Peyer's patch (tissue), 4 donors: ENCODE measurements at regions not wholly inside any gene's neighbourhood (a gene's known extent, or its start where the extent isn't known, plus 50 kb on each side); places are given as distances from the start of the nearest gene placed in this dataset.
"Not testable (repeated sequence)": the region's sequence is repeated elsewhere in the genome, so short reads cannot be mapped to it uniquely, and the experiment has no call there.

ENCODE experiments used
- DNase-seq, 3 donors: peaks; one replicate each; pipeline ENCODE4 v3.0.0-alpha.2; 2017 to 2019
- H3K27ac ChIP-seq, 4 donors: fragments of 200-600 bp; sonication (generic); one replicate each; pipeline ENCODE4 v1.5.1; 2016 to 2019
- H3K27me3 ChIP-seq, 2 donors: fragments of 200-600 bp; sonication (generic); one replicate each; pipeline ENCODE4 v1.5.1; 2019
- H3K36me3 ChIP-seq, 3 donors: fragments of 200-600 bp; sonication (generic); one replicate each; pipeline ENCODE4 v1.5.1; 2016 to 2019
- H3K4me1 ChIP-seq, 4 donors: fragments of 200-600 bp; sonication (generic); one replicate each; pipeline ENCODE4 v1.5.1; 2016 to 2019
- H3K4me3 ChIP-seq, 4 donors: fragments of 200-600 bp; sonication (generic); 1 replicate in 3 of 4; 2 replicates in 1 of 4; pipeline ENCODE4 v1.5.1; 2016 to 2019; ENCODE audit warnings: mild to moderate bottlenecking in 1 of 4
- H3K9me3 ChIP-seq, 4 donors: fragments of 200-600 bp; sonication (generic); one replicate each; pipeline ENCODE4 v1.5.1; 2016 to 2019; ENCODE audit warnings: mild to moderate bottlenecking in 1 of 4
- POLR2A ChIP-seq, 2 donors: fragments of 450-650 bp; IDR thresholded peaks; one replicate each; pipeline ENCODE4 v1.5.1; 2017; ENCODE audit warnings: antibody characterized with exemption in 2 of 2, mild to moderate bottlenecking in 2 of 2, moderate library complexity in 2 of 2
- TF ChIP-seq, protein P1 (sequence below), 6 experiments: fragments of 450-650 bp in 4 of 6; fragments of 200-600 bp in 2 of 6; sonication (generic) in 1 of 6; IDR thresholded peaks; one replicate each; pipeline ENCODE4 v1.5.1; 2017 to 2019; ENCODE audit warnings: antibody characterized with exemption in 6 of 6, mild to moderate bottlenecking in 3 of 6, moderate library complexity in 1 of 6

DNA sequence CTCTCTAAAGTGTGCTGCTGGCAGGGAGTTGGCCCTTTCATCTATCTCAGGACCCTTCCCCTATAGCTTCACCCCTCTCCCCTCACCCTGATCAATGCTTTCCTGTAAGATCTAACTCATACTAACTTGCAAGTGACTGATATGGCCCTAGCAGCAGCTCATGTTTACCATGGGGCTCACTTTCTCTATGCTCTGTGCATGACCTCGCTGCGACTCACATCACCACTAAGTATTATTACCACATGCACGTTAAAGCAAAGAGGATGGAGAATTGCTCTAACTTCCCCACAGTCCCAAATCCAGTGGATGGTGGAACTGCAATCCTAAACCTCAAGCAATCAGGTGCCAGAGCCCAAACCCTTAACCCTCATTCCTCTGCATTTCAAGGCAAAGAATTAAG lies 626.6 kb downstream of the MID1IP1 start:
- TF ChIP-seq, protein P1, sequence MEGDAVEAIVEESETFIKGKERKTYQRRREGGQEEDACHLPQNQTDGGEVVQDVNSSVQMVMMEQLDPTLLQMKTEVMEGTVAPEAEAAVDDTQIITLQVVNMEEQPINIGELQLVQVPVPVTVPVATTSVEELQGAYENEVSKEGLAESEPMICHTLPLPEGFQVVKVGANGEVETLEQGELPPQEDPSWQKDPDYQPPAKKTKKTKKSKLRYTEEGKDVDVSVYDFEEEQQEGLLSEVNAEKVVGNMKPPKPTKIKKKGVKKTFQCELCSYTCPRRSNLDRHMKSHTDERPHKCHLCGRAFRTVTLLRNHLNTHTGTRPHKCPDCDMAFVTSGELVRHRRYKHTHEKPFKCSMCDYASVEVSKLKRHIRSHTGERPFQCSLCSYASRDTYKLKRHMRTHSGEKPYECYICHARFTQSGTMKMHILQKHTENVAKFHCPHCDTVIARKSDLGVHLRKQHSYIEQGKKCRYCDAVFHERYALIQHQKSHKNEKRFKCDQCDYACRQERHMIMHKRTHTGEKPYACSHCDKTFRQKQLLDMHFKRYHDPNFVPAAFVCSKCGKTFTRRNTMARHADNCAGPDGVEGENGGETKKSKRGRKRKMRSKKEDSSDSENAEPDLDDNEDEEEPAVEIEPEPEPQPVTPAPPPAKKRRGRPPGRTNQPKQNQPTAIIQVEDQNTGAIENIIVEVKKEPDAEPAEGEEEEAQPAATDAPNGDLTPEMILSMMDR (IDR thresholded peaks at IDR 0.05), result no peak
- TF ChIP-seq POLR2A (IDR thresholded peaks at IDR 0.05), result no peak
- DNase-seq, result no peak
- no peaks in the 10 kb centered on the region for H3K27me3 ChIP-seq
- H3K4me3 ChIP-seq, result no peak overlapping the region
- no peaks in the 10 kb centered on the region for H3K4me1 ChIP-seq
- H3K36me3 ChIP-seq, result no peaks in the 10 kb centered on the region
- H3K9me3 ChIP-seq, result no peaks in the 10 kb centered on the region
- no peak overlapping the region for H3K27ac ChIP-seq

DNA sequence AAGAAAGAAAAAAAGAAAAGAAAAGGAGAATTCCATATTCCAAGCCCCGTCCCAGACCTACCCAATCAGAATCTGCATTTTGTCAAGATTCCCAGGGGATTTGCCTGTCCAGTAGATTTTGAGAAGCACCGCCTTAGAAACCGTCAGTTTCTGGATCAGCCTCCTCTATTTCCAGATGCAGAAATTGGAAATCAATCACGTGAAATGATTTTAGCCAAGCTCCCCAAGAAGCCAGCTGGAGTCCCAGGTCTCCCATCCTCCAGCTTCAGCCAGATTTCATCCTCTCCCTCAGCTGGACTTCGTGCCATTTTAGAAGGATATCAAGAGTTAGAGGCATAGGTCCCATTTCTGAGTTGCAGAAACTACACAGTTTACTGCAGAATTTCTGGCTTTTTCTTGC lies 629.3 kb downstream of the MID1IP1 start:
- TF ChIP-seq, protein P1 (IDR thresholded peaks at IDR 0.05), result no peak
- TF ChIP-seq POLR2A (IDR thresholded peaks at IDR 0.05), result no peak
- Histone ChIP-seq H3K36me3 (no peaks in the 10 kb centered on the region), H3K27me3 (no peaks in the 10 kb centered on the region)

DNA sequence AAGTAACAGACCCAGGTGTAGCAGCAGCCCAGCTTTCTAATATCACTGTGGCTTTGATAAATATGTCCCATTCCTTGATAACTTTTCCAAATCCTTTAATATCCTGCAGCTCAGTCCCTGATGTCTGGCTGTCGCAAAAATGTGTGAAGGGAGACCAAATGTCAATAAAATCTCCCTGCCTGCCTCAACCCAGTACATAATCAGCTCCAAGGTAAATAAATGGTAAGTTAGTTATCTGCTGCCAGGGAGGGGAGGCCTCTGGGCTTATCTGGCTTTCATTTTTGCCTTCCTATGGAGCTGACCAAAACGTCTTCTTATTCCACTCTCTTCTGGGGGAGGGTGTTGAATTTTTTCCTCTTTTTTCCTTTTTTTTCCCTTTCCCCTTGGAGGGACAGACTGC lies 630.6 kb downstream of the MID1IP1 start:
- Histone ChIP-seq H3K4me1 (no peaks in the 10 kb centered on the region), H3K27ac (no peak overlapping the region), H3K9me3 (no peaks in the 10 kb centered on the region), H3K4me3 (no peak overlapping the region), H3K36me3 (no peaks in the 10 kb centered on the region), H3K27me3 (no peaks in the 10 kb centered on the region)
- no peak for TF ChIP-seq POLR2A (IDR thresholded peaks at IDR 0.05)
- TF ChIP-seq, protein P1 (IDR thresholded peaks at IDR 0.05), result no peak
- no peak for DNase-seq

More for the DNA sequence above, 629.3 kb downstream of the MID1IP1 start:
- H3K4me3 ChIP-seq, result no peak overlapping the region
- DNase-seq, result no peak
- no peaks in the 10 kb centered on the region for H3K4me1 ChIP-seq
- H3K9me3 ChIP-seq, result no peaks in the 10 kb centered on the region
- H3K27ac ChIP-seq, result no peak overlapping the region

DNA sequence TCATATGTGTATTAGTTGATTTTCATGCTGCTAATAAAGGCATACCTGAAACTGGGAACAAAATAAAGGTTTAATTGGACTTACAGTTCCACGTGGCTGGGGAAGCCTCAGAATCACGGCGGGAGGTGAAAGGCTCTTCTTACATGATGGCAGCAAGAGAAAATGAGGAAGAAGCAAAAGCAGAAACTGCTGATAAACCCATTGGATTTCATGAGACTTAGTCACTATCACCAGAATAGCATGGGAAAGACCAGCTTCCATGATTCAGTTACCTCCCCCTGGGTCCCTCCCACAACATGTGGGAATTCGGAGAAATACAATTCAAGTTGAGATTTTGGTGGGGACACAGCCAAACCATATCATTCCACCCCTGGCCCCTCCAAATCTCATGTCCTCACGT lies 633.4 kb downstream of the MID1IP1 start:
- H3K4me1 ChIP-seq, H3K36me3 ChIP-seq, H3K27me3 ChIP-seq, DNase-seq, H3K27ac ChIP-seq, H3K4me3 ChIP-seq, H3K9me3 ChIP-seq: not testable (repeated sequence)

DNA sequence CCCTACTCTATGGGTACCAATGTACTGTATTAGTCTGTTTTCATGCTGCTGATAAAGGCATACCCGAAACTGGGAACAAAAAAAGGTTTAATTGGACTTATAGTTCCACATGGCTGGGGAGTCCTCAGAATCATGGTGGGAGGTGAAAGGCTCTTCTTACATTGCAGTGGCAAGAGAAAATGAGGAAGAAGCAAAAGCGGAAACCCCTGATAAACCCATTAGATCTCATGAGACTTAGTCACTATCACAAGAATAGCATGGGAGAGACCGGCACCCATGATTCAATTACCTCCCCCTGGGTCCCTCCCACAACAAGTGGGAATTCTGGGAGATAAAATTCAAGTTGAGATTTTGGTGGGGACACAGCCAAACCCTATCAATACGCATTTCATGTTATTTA lies 635.3 kb downstream of the MID1IP1 start:
- not testable (repeated sequence) for DNase-seq, H3K36me3 ChIP-seq, H3K27me3 ChIP-seq, H3K4me1 ChIP-seq, H3K9me3 ChIP-seq, H3K27ac ChIP-seq, H3K4me3 ChIP-seq

DNA sequence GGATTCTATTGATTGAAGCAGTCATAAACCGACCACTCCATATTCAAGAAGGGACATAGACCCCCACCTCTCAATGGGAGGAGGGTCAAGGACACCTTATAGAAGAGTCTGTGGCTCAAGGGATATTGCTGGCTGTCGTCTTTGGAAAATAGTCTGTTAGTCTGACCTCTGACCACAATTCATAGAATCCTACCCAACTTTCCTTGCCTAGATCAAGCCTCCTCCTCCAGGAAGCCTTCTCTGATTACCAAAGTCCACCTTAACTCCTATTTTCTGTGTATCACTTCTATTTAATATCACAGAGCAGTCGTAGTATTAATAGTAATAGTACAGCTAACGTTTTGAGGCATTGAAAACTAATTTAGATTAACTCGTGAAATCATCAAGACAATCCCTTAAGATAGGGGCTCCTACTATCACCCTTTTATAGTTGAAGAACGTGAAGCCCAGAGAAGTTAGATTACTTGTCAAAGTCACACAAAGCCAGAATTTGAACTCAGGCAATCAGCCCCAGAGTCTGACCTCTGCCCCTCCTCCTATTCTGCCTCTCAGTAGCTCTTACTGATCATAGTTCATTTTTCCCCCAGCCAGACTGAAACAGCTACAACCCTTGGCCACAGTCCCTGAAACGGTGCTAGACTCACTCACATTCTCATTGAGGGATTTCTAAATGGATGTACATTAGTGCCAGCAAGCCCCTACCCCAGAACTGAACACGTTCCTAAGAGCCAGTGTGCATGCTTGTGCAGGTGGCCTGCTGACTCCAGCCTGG lies 636.6 kb downstream of the MID1IP1 start:
- TF ChIP-seq, protein P1 (IDR thresholded peaks at IDR 0.05), result no peak
- TF ChIP-seq POLR2A (IDR thresholded peaks at IDR 0.05), result no peak
- no peaks in the 10 kb centered on the region for H3K9me3 ChIP-seq
- H3K27me3 ChIP-seq, result no peaks in the 10 kb centered on the region
- no peak overlapping the region for H3K27ac ChIP-seq
- no peaks in the 10 kb centered on the region for H3K4me1 ChIP-seq
- no peak for DNase-seq
- no peak overlapping the region for H3K4me3 ChIP-seq
- no peaks in the 10 kb centered on the region for H3K36me3 ChIP-seq
